HG02870 (cell line): ENCODE measurements at regions not wholly inside any gene's neighbourhood (a gene's known extent, or its start where the extent isn't known, plus 50 kb on each side); places are given as distances from the start of the nearest gene placed in this dataset.
"Not testable (repeated sequence)": the region's sequence is repeated elsewhere in the genome, so short reads cannot be mapped to it uniquely, and the experiment has no call there.

Experiments used
- ATAC-seq: cut with Tn5 transposase; IDR thresholded peaks from one replicate; pipeline ENCODE4 v1.9.1; 2021; ENCODE audit warnings: mild to moderate bottlenecking, moderate library complexity; ENCODE audit not compliant: unreplicated experiment

DNA sequence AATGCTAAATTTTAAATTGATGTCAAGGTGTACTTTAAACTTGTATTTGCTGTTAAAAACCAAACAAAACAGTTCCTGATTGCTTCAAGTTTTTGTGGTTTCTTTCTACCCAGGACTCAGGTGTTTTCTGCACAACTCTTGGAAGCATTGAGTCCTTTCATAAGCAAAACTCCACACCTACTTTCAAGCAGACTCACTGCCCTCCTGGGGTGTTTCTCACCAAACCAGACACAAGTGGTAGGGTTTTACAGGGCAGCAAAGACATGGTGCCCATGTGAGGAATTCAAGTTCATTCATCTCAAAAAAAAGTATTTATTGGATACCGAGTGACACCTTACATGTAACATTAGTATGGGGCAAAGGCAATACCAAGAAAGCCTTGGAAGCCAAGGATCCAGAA is 146.7 kb upstream of the BNIP2 start:
- no peak for ATAC-seq

DNA sequence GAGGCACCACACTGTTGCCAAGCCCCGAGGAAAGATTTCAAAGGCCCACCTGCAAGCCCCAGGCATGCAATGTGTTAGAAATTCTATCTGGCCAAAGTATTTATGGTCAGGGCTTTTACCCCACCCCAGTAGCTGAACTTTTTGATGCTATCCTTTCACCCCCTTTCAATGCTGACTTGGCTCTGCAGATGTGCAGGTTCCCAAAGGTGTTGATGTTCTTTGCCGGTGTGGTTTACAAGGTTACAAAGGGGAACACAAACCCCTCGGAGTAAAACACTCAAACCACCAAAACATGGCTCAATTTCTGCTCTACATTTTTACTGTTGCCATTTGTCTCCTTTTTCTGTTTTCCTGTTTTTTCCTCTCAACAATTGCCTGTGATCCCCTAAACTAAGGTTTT is 145.4 kb upstream of the BNIP2 start:
- no peak for ATAC-seq

DNA sequence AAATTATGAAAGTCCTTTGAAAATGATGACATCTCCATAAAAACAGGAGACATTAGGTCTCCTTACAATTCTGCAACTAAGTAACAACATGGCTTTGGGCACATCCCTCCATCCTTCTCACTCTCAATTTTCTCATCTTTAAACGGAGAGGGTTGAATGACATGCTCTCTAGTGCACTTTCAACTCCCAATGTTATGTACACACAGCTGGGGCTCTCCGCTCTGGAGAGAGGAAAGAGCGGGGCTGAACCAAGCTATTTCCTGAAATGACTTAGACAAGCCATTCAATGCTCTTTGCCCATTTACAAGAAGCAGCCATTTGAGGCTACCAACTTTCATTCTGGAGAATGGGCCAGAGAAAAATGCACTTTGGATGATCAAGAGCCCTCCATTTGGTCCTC is 144.2 kb upstream of the BNIP2 start:
- no peak for ATAC-seq

DNA sequence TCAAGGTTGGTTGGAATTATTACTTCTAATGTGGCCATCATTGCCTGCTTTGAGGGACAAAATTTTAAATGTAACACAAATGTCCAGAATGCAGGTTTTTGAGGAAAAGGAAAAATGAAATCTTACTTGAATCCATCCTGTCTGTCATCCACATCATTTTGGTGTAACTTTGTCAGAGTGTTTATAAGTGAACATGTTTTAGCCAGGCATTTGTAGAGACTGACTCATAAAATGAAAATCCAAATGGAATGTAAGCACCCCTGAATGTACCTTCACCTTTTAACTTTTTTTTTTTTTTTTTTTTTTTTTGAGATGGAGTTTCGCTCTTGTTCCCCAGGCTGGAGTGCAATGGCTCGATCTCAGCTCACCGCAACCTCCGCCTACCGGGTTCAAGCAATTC is 141.8 kb upstream of the BNIP2 start:
- ATAC-seq: no peak

DNA sequence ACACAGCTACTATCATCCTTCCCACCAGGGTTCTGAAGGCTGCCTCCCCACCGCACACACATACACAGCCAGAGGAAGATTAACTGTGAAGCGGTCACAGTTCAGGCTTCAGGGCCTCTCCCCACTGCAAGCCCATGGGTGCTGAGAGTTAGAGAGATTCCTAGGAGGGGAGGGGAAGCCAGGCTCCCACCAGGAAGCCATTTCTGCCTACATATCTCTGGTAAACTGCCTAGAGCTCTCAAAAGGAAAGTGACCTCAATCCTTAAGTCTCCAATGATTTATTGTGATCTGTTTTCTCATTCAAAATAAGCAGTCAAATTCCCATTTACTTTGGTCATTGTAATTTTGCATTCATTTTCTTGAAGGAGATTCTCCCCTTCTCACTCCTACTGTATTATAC is 141.0 kb upstream of the BNIP2 start:
- no peak for ATAC-seq

DNA sequence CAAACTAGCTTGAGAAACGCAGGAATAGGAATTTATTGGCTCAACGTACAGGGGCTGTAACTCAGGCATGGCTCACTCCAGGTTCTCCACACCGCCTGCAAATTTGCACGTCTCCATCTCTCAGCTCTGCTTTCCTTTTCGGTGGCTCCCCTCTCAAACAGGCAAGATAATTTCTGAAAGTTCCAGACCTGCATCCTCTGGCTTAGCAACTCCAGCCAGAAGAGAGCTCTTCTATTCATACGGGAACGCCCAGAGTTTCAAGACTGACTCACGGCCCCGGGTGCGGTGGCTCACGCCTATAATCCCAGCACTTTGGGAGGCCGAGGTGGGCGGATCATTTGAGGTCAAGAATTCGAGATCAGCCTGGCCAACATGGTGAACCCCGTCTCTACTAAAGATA is 139.7 kb upstream of the BNIP2 start:
- ATAC-seq: no peak

DNA sequence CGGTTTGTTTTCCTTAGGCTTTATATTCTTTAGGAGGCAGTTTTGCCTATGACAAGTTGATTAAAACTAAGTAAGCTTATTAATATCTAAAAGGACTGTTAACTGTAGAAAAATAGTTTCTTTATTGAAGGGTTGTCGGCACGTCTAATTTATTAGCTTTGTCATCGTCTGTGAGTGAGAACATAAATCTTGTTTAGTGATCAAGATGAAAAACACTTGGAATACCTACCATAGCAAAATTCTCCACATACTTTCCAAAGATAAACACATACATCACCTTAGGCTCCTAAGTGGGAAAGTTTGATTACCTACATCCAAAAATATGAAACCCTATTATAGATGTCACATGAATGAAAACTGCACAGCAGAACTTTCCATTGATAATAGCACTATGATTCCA is 139.1 kb upstream of the BNIP2 start:
- no peak for ATAC-seq

DNA sequence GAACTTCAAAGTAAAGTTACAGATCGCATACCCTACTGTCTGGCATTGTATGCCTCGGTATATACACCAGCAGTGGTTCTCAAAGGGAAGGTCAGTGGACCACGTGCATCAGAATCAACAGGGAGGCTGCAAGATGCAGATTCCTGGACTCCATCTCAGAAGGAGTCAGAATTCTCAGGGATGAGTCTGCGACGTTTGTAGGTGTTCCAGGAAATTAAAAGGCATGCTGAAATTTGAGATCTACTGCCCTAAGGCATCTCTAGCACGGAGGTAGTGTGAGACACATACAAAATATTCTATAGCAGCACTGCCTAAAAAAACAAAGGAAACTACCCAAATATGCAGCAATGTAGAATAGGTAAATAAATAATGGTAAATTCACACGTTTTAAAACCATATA is 136.8 kb upstream of the BNIP2 start:
- no peak for ATAC-seq

DNA sequence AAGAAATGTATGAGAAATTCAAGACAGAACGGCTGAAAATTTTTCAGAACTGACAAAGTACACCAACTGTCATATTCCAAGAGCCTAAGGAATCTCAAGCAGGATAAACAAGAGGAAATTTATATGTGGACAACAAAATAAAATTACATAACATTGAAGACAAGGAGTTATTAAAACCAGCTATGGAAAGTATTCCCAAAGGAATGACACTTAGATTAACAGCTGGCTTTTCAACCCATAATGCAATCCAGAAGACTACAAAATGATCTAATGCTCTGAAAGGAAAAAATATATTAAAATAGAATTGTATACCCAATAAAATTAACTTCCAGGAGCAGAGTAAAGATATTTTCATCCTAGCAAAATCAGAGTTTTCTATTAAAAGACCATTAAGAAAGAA is 132.2 kb upstream of the BNIP2 start:
- no peak for ATAC-seq

DNA sequence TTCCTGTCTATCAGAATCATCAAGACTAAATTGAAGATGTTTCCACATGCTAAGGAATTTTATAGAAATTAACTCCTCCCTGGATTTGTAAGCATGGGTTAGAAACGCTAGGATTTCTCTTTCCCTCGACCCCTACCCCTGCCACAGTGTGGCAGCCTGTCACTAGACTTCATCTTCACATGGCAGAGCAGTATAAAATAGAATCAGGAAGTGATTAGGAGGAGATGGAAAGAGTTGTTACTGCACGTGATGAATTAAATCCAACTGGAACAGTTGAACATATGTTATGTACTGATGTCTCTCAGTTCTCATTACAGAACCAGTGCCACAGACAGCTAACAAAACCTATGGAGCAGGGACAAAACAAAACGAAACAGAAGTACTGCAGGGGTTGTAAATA is 130.0 kb upstream of the BNIP2 start:
- no peak for ATAC-seq

DNA sequence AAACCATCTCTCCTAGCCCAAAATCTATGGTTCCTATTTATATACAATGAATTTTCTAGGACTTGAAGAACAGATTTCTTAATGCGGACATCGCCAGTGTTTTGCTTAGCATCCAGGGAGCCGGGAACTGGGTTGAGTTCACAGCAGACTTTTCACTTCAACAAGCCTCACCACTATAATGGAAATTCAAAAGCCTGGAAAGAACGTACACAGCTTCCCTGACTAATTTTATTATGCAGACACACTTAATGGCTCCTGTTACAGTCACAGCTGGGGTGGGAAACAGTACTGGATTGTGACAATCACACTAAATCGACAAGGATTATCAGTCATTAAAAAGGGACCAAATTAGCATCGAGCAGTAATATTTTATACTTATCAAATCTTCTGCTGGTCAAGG is 129.2 kb upstream of the BNIP2 start:
- no peak for ATAC-seq

DNA sequence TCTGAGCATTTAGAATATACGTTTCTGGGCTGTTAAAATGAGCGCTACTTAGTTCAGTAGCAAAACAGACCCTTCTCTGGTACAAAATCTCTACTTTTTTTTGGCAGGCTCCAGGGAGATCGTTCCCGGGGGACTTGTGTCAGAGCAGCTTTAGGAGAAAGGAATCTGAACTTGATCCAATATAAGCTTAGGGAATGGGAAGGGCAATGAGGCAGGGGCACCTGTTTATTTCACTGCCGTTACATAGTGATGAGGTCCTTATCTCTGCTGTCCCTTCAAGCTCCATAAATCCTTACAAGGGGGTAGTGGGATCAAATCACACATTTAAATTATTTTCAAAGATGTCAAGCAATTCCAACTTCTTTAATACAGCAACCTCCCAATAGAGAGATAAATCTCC is 128.7 kb upstream of the BNIP2 start:
- ATAC-seq: no peak

DNA sequence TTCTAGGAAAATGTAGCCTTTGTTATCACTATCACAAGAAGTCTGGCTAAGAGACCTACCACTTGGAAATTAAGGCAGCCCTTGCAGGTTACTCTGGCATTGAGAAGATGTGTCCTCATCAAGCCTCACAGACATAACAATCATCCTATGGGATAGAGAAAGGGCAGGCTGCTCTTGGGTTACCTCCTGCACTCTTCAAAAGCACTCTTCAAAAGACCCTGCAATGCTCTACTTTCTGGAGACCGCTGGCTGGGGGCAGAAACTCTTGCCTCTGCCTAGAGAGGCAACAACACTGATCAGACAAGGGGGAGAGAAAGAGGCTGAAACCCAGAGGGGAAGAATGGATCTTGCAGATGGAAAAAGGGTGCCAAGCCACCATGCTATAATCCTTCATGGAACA is 127.9 kb upstream of the BNIP2 start:
- ATAC-seq: no peak

DNA sequence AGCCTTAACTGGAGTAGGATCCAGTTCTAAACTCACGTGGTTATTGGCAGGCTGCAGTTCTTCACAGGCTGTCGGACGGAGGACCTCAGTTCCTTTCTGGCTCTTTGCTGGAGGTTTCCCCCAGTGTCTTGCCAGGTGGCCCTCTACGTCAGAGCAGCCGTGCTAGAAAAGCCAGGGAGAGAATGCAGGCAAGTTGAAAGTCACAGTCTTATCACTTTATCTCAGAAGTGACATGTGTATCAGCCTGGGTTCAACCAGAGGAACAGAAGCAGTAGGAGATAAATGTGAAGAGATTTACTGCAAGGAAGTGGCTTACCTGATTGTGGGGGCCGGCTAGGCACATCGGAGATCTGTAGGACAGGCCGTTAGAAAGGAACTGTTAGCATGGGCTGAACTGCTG is 125.3 kb upstream of the BNIP2 start:
- ATAC-seq: no peak

DNA sequence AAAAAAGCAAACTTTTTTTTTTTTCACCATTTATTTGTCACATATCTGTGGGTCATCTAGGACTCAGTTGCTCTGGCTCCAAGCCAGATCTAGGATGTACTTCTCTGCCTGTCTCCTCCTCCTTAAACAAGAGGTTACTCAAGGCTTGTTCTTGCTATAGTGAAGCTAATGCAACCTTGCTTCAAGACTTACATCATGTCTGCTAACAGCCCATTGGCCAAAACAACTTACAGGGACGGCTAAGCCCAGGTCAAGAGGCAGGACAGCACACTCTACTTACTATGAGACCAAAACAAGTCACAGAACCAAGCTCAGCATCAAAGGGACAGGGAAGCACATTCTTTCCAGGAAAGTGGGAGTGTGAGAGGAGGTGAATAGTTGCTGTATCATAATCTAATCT is 123.8 kb upstream of the BNIP2 start:
- no peak for ATAC-seq

DNA sequence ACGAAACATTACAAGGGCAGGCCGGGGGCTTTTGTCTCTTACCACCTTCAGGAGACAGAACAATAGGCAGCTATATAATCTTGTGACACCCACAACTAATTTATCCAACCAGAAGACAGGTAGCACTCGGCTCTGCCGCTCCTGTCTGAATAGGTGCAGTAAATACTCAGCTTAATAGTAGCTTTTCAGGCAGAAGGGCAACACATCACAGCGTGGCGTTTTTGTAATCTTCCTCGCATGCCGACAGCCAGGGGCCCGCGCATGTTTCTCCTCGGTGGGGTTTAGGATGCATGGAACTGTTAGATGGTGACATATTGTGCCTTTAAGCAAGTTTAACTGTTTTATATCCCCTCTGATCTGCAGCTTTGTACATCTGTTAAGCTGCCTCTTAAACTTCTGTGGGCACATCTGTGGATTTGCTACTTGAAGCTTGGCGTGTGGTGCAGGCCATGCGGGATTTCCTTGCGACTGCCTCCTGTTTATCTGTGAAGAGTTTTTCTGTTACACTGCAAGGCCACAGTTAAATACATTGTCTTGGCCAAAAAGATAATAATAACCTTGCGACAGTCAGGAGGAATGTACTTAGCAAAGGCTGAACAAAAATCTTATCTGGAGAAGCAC is 123.2 kb upstream of the BNIP2 start:
- no peak for ATAC-seq

DNA sequence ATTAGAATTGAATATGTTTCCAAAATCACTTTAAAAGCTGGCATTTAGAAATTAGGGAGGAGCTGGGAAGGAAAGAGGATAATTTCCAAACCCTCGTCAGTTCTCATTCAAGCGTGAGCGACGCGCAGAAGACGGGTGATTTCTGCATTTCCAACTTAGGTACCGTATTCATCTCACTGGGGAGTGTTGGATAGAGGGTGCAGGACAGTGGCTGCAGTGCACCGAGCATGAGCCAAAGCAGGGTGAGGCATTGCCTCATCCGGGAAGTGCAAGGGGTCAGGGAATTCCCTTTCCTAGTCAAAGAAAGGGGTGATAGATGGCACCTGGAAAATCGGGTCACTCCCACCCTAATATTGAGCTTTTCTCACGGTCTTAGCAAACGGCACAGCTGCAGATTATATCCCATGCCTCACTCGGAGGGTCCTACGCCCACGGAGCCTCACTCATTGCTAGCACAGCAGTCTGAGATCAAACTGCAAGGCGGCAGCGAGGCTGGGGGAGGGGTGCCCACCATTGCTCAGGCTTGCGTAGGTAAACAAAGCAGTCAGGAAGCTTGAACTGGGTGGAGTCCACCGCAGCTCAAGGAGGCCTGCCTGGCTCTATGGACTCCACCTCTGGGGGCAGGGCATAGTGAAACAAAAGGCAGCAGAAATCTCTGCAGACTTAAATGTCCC is 114.3 kb upstream of the BNIP2 start:
- ATAC-seq: not testable (repeated sequence)

DNA sequence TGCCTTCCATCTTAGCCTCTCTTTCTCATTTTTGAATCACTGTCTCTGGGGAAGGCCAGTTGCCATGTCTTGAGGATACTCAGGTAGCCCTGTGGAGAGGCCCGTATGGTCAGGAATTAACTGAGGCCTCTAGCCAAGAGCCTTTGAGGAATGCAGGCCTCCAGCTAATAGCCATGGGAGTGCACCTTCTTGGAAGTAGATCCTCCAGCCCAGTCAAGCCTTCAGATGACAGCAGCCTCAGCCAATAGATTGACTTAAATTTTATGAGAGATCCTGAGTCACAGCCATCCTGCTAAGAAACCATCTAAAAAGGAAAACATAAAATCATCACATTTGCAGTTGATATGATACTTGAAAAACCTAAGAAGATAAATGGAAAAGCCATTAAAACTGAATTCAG is 112.5 kb upstream of the BNIP2 start:
- no peak for ATAC-seq

DNA sequence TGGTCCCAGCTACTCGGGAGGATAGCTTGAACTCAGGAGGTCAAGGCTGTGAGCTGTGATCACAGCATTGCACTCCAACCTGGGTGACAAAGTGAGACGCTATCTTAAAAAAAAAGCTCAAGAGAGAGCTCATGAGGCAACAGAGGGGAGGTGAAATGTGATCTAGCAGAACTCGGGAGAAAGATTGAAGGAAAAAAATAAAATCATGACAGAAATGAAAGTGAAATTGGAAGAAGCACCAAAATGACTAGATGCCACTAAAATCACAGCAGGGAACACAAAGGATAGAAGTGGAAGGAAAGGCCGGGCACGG is 109.4 kb upstream of the BNIP2 start:
- ATAC-seq: no peak

DNA sequence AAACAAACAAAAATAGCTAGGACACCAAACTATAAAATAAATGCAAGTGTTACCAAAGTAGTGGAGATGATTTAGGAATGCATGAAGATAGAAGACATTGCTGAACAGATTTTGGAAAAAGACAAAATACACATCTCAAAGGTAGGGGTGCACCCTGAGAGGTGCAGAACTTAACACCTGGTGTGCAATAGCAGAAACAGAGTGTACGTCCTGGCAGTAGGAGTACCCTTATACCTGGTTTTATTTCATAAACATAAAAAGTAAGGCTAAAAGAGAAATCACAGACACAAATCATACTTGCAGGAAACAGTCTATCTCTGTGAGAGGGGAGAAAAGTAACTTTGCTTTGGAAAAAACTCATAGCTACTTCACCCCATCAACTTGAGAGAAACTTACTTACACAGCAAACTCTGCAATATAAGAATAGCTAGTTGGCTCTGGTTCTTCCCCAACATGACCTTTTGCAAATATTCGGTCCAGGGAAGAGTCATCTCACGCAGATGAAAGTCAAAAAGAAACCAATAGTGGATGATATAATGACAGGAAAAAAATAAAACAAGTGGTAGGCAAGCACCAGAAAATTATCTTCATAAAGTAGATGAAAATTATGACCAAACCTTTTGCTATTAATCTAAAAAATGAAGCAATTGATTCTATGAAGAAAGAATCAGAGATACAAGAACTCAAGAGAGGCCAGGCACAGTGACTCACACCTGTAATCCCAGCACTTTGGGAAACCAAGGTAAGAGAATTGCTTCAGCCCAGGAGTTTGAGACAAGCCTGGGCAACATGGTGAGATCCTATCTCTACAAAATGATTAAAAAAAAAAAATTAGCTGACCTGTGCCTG is 108.9 kb upstream of the BNIP2 start:
- peak; percentile 62 for ATAC-seq

DNA sequence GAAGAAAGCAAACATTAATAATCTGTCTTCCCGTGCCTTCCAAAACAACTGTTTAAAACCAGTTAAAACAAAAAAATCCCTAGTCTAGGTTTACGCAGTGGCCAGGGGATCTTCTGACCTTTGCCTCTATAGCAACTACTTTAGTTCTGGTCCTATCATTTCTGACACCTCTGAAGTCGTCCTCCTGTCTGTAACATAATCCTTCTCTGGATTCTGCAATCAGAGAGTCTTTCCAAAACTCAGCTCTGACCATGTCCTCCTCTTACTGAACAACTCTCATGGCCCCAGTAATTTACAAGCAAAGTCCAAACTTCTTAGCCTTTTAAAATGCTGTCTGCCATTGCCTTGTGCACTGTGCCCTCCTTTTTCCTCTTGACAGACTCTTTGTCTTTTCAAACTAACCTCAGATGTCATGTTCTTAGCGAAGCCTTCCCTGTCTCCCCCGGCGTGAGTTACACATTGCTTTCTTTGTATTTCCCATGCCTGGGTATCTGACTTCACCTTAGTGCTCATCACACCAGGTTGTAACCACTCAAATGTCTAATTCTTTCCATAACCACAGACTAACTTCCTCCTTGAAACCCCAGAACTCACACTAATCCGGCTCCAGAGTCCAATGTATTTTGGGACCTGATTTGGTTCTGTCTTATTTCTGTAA is 105.2 kb upstream of the BNIP2 start:
- ATAC-seq: no peak

DNA sequence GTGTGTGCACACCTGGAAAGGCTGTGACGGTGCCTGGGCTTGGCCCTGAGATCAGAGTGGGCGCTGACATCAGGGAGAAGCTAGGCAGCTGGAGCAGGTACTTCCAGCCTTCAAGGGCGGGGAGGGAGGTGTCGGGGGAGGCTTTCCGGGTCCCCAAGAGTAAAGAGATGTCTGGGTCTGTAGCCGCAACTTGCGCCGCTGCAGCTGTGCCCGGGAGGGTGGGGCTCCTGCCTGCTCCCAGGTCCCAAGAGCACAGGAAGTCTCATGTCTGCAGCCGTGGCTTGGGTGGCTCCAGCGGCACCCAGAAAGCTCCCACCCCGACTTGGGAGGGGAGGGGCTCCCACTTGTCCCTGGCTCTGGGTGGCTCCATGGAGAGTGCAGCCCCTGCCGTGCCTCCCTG is 103.2 kb upstream of the BNIP2 start:
- ATAC-seq: no peak
